SU-DHL-6 (cell line): ENCODE measurements at regions not wholly inside any gene's neighbourhood (a gene's known extent, or its start where the extent isn't known, plus 50 kb on each side); places are given as distances from the start of the nearest gene placed in this dataset.

Source experiments
- CTCF ChIP-seq: fragments of 200-600 bp; sonication (generic); IDR thresholded peaks from one replicate; pipeline ENCODE4 v1.5.1; 2017; ENCODE audit warnings: antibody characterized with exemption, mild to moderate bottlenecking, low read length, moderate library complexity; ENCODE audit not compliant: insufficient read depth, poor library complexity, severe bottlenecking
- EZH2phosphoT487 ChIP-seq: fragments of 200-600 bp; sonication (generic), shearing (Covaris generic); conservative IDR thresholded peaks from 2 replicates; pipeline ENCODE4 v1.6.1; 2018; ENCODE audit warnings: mild to moderate bottlenecking, antibody characterized with exemption, low read length, moderate library complexity, mixed read lengths

- TF ChIP-seq CTCF: no peak
- no peak for TF ChIP-seq EZH2phosphoT487
Observed at GRCh38 chr6:167393731-167394130, 68.8 kb downstream of the TTLL2 start.
